ENCODE measurements at regions not wholly inside any gene's neighbourhood (a gene's known extent, or its start where the extent isn't known, plus 50 kb on each side); places are given as distances from the start of the nearest gene placed in this dataset.

DNA sequence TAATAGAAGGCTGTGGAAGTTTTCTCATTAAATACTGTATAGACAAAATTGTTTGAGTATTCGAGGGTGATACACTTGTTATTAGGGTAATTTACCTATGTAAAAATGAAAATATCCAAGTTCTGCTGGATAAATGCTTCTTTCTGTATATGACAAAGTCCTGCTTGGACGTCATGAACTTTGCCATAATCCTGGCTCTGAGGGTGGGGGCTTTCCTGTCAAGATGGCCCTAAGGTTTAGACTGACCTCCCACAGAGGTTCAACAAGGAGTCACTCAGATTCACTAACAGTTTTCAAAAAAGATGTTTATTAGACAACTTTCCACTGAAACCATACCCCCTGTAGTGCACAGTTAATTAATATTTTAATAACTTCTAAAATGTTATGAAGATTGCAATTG lies 52.5 kb upstream of the NABP1 start:
- TF ChIP-seq CTCF (IDR thresholded peaks at IDR 0.05; ENCODE audit: low read depth, low read length) = no peak
- no peak for DNase-seq (ENCODE audit: extremely low read depth, low read depth)

- no peak for DNase-seq (ENCODE audit: extremely low read depth, low read depth)
- TF ChIP-seq CTCF (IDR thresholded peaks at IDR 0.05; ENCODE audit: low read depth, low read length) = no peak
Measured at GRCh38 chr2:191626497-191627151, 51.3 kb upstream of the NABP1 start.

DNA sequence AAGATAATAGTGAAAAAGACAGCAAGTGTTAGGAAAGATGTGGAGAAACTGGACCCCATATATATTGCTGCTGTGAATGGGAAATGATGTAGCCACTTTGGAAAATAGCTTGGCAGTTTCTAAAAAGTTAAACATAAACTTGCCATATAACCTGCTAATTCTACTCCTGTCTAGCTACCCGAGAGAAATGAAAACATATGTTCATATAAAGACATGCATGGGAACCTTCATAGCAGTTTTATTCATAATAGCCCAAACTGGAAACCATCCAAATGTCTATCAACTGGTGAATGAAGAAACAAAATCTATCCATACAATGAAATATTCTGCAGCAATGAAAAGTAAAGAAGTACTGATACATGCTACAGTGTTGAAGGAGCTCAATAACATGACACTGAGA lies 50.4 kb upstream of the NABP1 start:
- DNase-seq (ENCODE audit: extremely low read depth, low read depth) = no peak
- no peak for TF ChIP-seq CTCF (IDR thresholded peaks at IDR 0.05; ENCODE audit: low read depth, low read length)
